ENCODE measurements at regions not wholly inside any gene's neighbourhood (a gene's known extent, or its start where the extent isn't known, plus 50 kb on each side); places are given as distances from the start of the nearest gene placed in this dataset.

DNA sequence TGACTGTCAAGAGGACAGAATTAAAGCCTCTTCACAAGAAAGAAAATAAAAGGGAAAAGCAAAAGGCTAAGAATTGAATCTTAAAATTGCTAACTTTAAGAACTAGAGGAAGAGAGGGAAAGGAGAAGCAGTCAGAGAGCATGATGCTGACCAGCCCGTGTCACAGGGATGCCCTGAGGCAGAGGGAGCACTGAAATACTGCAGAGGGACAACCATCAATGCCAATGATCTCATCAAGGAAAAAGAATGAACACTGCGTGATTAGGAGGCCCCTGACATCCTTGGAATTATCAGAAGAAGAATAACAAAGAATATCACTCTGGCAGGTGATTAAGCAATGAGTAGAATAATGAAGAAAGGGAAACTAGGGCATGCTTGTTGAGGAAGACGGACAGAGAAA lies 252.2 kb upstream of the GRIP1 start:
- no peak overlapping the region for H3K27ac ChIP-seq (ENCODE audit: low read length)
- no peaks in the 10 kb centered on the region for H3K9me3 ChIP-seq (ENCODE audit: low read length)
- no peak overlapping the region for H3K4me3 ChIP-seq (ENCODE audit: low read length)
- no peak for TF ChIP-seq EP300 (conservative IDR thresholded peaks at IDR 0.05; ENCODE audit: poor library complexity, severe bottlenecking)
- TF ChIP-seq MXI1 (conservative IDR thresholded peaks at IDR 0.05; ENCODE audit: poor library complexity, severe bottlenecking): no peak
- TF ChIP-seq, protein P1, sequence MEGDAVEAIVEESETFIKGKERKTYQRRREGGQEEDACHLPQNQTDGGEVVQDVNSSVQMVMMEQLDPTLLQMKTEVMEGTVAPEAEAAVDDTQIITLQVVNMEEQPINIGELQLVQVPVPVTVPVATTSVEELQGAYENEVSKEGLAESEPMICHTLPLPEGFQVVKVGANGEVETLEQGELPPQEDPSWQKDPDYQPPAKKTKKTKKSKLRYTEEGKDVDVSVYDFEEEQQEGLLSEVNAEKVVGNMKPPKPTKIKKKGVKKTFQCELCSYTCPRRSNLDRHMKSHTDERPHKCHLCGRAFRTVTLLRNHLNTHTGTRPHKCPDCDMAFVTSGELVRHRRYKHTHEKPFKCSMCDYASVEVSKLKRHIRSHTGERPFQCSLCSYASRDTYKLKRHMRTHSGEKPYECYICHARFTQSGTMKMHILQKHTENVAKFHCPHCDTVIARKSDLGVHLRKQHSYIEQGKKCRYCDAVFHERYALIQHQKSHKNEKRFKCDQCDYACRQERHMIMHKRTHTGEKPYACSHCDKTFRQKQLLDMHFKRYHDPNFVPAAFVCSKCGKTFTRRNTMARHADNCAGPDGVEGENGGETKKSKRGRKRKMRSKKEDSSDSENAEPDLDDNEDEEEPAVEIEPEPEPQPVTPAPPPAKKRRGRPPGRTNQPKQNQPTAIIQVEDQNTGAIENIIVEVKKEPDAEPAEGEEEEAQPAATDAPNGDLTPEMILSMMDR (IDR thresholded peaks at IDR 0.05; ENCODE audit: poor library complexity, severe bottlenecking): no peak
- TF ChIP-seq TAF1 (IDR thresholded peaks at IDR 0.05; ENCODE audit: low read depth): no peak
- TF ChIP-seq EZH2 (IDR thresholded peaks at IDR 0.05; ENCODE audit: borderline replicate concordance, insufficient read depth, low read length, poor library complexity, severe bottlenecking): no peak
- TF ChIP-seq, protein P2, sequence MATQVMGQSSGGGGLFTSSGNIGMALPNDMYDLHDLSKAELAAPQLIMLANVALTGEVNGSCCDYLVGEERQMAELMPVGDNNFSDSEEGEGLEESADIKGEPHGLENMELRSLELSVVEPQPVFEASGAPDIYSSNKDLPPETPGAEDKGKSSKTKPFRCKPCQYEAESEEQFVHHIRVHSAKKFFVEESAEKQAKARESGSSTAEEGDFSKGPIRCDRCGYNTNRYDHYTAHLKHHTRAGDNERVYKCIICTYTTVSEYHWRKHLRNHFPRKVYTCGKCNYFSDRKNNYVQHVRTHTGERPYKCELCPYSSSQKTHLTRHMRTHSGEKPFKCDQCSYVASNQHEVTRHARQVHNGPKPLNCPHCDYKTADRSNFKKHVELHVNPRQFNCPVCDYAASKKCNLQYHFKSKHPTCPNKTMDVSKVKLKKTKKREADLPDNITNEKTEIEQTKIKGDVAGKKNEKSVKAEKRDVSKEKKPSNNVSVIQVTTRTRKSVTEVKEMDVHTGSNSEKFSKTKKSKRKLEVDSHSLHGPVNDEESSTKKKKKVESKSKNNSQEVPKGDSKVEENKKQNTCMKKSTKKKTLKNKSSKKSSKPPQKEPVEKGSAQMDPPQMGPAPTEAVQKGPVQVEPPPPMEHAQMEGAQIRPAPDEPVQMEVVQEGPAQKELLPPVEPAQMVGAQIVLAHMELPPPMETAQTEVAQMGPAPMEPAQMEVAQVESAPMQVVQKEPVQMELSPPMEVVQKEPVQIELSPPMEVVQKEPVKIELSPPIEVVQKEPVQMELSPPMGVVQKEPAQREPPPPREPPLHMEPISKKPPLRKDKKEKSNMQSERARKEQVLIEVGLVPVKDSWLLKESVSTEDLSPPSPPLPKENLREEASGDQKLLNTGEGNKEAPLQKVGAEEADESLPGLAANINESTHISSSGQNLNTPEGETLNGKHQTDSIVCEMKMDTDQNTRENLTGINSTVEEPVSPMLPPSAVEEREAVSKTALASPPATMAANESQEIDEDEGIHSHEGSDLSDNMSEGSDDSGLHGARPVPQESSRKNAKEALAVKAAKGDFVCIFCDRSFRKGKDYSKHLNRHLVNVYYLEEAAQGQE (IDR thresholded peaks at IDR 0.05; ENCODE audit: borderline replicate concordance): no peak
- TF ChIP-seq RAD21 (conservative IDR thresholded peaks at IDR 0.05): no peak
- TF ChIP-seq POLR2AphosphoS5 (IDR thresholded peaks at IDR 0.05): no peak
- TF ChIP-seq SMC3 (conservative IDR thresholded peaks at IDR 0.05; ENCODE audit: poor library complexity): no peak
- H2AFZ ChIP-seq (ENCODE audit: low read depth, low read length): no peak overlapping the region
- H3K36me3 ChIP-seq (ENCODE audit: insufficient read depth, low read length): no peaks in the 10 kb centered on the region
- no peaks in the 10 kb centered on the region for H3K9me2 ChIP-seq (ENCODE audit: insufficient read depth, low read length)
- peaks cover 4% of the 10 kb centered on the region for H3K79me2 ChIP-seq (replicated peaks; ENCODE audit: insufficient read depth, low read length)
- H3K9ac ChIP-seq (ENCODE audit: low read length): no peak overlapping the region
- H4K20me1 ChIP-seq (ENCODE audit: insufficient read depth): no peaks in the 10 kb centered on the region
- no peaks in the 10 kb centered on the region for H3K27me3 ChIP-seq (ENCODE audit: insufficient read depth, low read depth, low read length)
- H3K4me2 ChIP-seq (ENCODE audit: low read length): no peak overlapping the region
- H3F3A ChIP-seq (ENCODE audit: insufficient read depth, low read length, poor library complexity, severe bottlenecking): no peaks in the 10 kb centered on the region

DNA sequence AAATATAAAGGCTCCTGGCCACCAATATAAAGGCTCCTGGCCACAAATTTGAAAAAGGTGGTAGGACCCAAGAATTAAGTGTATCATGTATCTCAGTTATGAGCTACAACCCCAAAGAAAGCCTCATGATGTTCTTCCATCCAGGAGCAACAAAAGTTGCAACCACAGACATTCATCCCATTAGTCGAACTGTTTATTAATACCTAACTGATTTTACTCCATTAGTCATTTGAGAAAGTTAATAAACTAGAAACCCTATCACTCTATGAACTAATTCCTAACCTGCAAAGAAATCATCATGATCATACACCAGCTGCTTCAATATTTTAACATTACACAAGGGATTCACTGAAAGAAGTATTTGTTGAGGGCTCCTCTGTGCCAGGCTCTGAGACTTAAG lies 253.2 kb upstream of the GRIP1 start:
- no peak overlapping the region for H3K4me3 ChIP-seq (ENCODE audit: low read length)
- no peaks in the 10 kb centered on the region for H4K20me1 ChIP-seq (ENCODE audit: insufficient read depth)
- H3K9me3 ChIP-seq (ENCODE audit: low read length): no peaks in the 10 kb centered on the region
- no peak overlapping the region for H2AFZ ChIP-seq (ENCODE audit: low read depth, low read length)
- no peak overlapping the region for H3K4me2 ChIP-seq (ENCODE audit: low read length)
- H3K9ac ChIP-seq (ENCODE audit: low read length): no peak overlapping the region
- H3K27me3 ChIP-seq (ENCODE audit: insufficient read depth, low read depth, low read length): no peaks in the 10 kb centered on the region
- no peaks in the 10 kb centered on the region for H3K36me3 ChIP-seq (ENCODE audit: insufficient read depth, low read length)
- H3F3A ChIP-seq (ENCODE audit: insufficient read depth, low read length, poor library complexity, severe bottlenecking): no peaks in the 10 kb centered on the region
- peaks cover 4% of the 10 kb centered on the region for H3K79me2 ChIP-seq (replicated peaks; ENCODE audit: insufficient read depth, low read length)
- TF ChIP-seq, protein P1 (IDR thresholded peaks at IDR 0.05; ENCODE audit: poor library complexity, severe bottlenecking): no peak
- TF ChIP-seq RAD21 (conservative IDR thresholded peaks at IDR 0.05) (no peak), TAF1 (IDR thresholded peaks at IDR 0.05; ENCODE audit: low read depth) (no peak), MXI1 (conservative IDR thresholded peaks at IDR 0.05; ENCODE audit: poor library complexity, severe bottlenecking) (no peak), EP300 (conservative IDR thresholded peaks at IDR 0.05; ENCODE audit: poor library complexity, severe bottlenecking) (no peak), SMC3 (conservative IDR thresholded peaks at IDR 0.05; ENCODE audit: poor library complexity) (no peak), EZH2 (IDR thresholded peaks at IDR 0.05; ENCODE audit: borderline replicate concordance, insufficient read depth, low read length, poor library complexity, severe bottlenecking) (no peak), POLR2AphosphoS5 (IDR thresholded peaks at IDR 0.05) (no peak)
- TF ChIP-seq, protein P2 (IDR thresholded peaks at IDR 0.05; ENCODE audit: borderline replicate concordance): no peak
- H3K27ac ChIP-seq (ENCODE audit: low read length): no peak overlapping the region
- H3K9me2 ChIP-seq (ENCODE audit: insufficient read depth, low read length): no peaks in the 10 kb centered on the region
